Pancreas (tissue), 10 donors: ENCODE measurements at regions not wholly inside any gene's neighbourhood (a gene's known extent, or its start where the extent isn't known, plus 50 kb on each side); places are given as distances from the start of the nearest gene placed in this dataset.

ENCODE experiments used
- ATAC-seq, 4 donors: fragments of 200-7000 bp; cut with Tn5 transposase; one replicate each; pipeline versions ENCODE4 v1.8.0 to v1.9.1; 2020; ENCODE audit warnings: mild to moderate bottlenecking in 4 of 4, moderate library complexity in 4 of 4
- DNase-seq, 6 donors: peaks; one replicate each; pipeline ENCODE4 v3.0.0-alpha.2; 2020
- FAIRE-seq: peaks from 2 replicates; lab custom pipeline; 2012; peaks lifted over from hg19 to GRCh38; lab: Jason Lieb, UNC
- H3K27ac ChIP-seq, 4 donors: fragments of 200-600 bp; sonication (generic); 1 replicate in 3 of 4; 2 replicates in 1 of 4; pipeline versions ENCODE4 v1.5.0 to v1.8.0; 2020
- H3K27me3 ChIP-seq, 4 donors: fragments of 200-600 bp; one replicate each; pipeline ENCODE4 v1.8.0; 2021
- H3K36me3 ChIP-seq, 3 donors: fragments of 200-600 bp; sonication (generic) in 1 of 3; one replicate each; pipeline versions ENCODE4 v1.5.0 to v1.8.0; 2020 to 2021
- H3K4me1 ChIP-seq, 3 donors: fragments of 200-600 bp; one replicate each; pipeline ENCODE4 v1.8.0; 2021
- H3K4me3 ChIP-seq, 4 donors: fragments of 200-600 bp; sonication (generic) in 2 of 4; one replicate each; pipeline versions ENCODE4 v1.5.0 to v1.8.0; 2020 to 2021
- H3K9me3 ChIP-seq, 4 donors: fragments of 200-600 bp; one replicate each; pipeline ENCODE4 v1.8.0; 2021
- CTCF ChIP-seq, 4 donors: fragments of 200-600 bp; sonication (generic) in 3 of 4; IDR thresholded peaks; one replicate each; pipeline versions ENCODE4 v1.5.0 to v1.8.0; 2021; ENCODE audit warnings: antibody characterized with exemption in 4 of 4
- WGBS, 2 donors: extraction: QIAGEN DNeasy Blood & Tissue Kit; methylation state at CpG; one replicate each; pipeline ENCODE4 v1.1.7; 2013; 5-methylcytosine and 5-hydroxymethylcytosine counted together
- intact Hi-C, 3 donors: fragments of 100-400 bp; cut with DNase I; formaldehyde crosslinking; loops; one replicate each; pipeline versions ENCODE4 v1.11.1 to v1.14.2; 2022
- donor health status: healthy with polysubstance abuse.
- donor health status: DM: no; HTN: no; CAD: no; lungs with moderate emphysema.
- donor health status: DM: no; HTN: no; CAD: no.
- donor health status: control.
- donor health status: control.
- donor health status: Bipolar disorder and iron deficiency.
- donor health status: DM: yes; HTN: yes; CAD: no.
- donor health status: DM: no; HTN: no; CAD: no.
- donor health status: DM: no; HTN: no; CAD: no.
- donor health status: DM: yes; HTN: yes; CAD: no.

- Histone ChIP-seq H3K27ac (no peak overlapping the region), H3K9me3 (no peaks in the 10 kb centered on the region), H3K4me1 (no peaks in the 10 kb centered on the region), H3K36me3 (no peaks in the 10 kb centered on the region), H3K27me3 (peaks cover 0 to 8% (median 0%) of the 10 kb centered on the region in 4 donors), H3K4me3 (no peak overlapping the region)
- DNase-seq (no peak), ATAC-seq (no peak), FAIRE-seq (no peak)
- intact Hi-C loops: no loop called here
- 70 to 74% methylated on average over 2 of the region's 2 CpGs for WGBS, 2 donors
- TF ChIP-seq CTCF (IDR thresholded peaks at IDR 0.05): no peak
Measured at GRCh38 chrX:115399306-115399705, 109.8 kb downstream of the LUZP4 start.

- ATAC-seq (no peak), FAIRE-seq (no peak), DNase-seq (no peak)
- no peak for TF ChIP-seq CTCF (IDR thresholded peaks at IDR 0.05)
- H3K4me3 ChIP-seq: no peak overlapping the region
- 72 to 85% methylated on average over 3 of the region's 3 CpGs for WGBS, 2 donors
- peaks cover 0 to 8% (median 0%) of the 10 kb centered on the region in 4 donors for H3K27me3 ChIP-seq
- H3K4me1 ChIP-seq: no peaks in the 10 kb centered on the region
- H3K9me3 ChIP-seq: no peaks in the 10 kb centered on the region
- intact Hi-C loops: no loop called here
- H3K27ac ChIP-seq: no peak overlapping the region
- no peaks in the 10 kb centered on the region for H3K36me3 ChIP-seq
Measured at GRCh38 chrX:115400960-115401359, 111.4 kb downstream of the LUZP4 start.

GRCh38 chrX:115402299-115402698 is 112.8 kb downstream of the LUZP4 start:
- FAIRE-seq (no peak), DNase-seq (no peak), ATAC-seq (no peak)
- H3K27me3 ChIP-seq: peaks cover 0 to 5% (median 0%) of the 10 kb centered on the region in 4 donors
- intact Hi-C loops: no loop called here
- H3K36me3 ChIP-seq: no peaks in the 10 kb centered on the region
- WGBS, 2 donors: 56 to 65% methylated on average over 2 of the region's 2 CpGs
- H3K9me3 ChIP-seq: no peaks in the 10 kb centered on the region
- TF ChIP-seq CTCF (IDR thresholded peaks at IDR 0.05): no peak
- H3K4me3 ChIP-seq: no peak overlapping the region
- no peaks in the 10 kb centered on the region for H3K4me1 ChIP-seq
- H3K27ac ChIP-seq: no peak overlapping the region

GRCh38 chrX:115408771-115409400 is 119.4 kb downstream of the LUZP4 start:
- no peak for TF ChIP-seq CTCF (IDR thresholded peaks at IDR 0.05)
- DNase-seq: no peak
- no peak for FAIRE-seq
- Histone ChIP-seq H3K27ac (no peak overlapping the region), H3K4me1 (no peaks in the 10 kb centered on the region), H3K27me3 (no peaks in the 10 kb centered on the region), H3K9me3 (no peaks in the 10 kb centered on the region), H3K36me3 (no peaks in the 10 kb centered on the region), H3K4me3 (no peak overlapping the region)
- WGBS, 2 donors: 35 to 60% methylated on average over 2 of the region's 2 CpGs
- intact Hi-C loops: no loop called here
- ATAC-seq: peak in 1 of 4 donors; percentile 24

GRCh38 chrX:115409551-115409950 is 120.0 kb downstream of the LUZP4 start:
- H3K4me3 ChIP-seq: no peak overlapping the region
- WGBS, 2 donors: 25 to 26% methylated on average over 1 of the region's 1 CpG
- H3K4me1 ChIP-seq: no peaks in the 10 kb centered on the region
- H3K9me3 ChIP-seq: no peaks in the 10 kb centered on the region
- FAIRE-seq (peak; percentile 60), DNase-seq (no peak), ATAC-seq (no peak)
- H3K27ac ChIP-seq: no peak overlapping the region
- intact Hi-C loops: no loop called here
- H3K36me3 ChIP-seq: no peaks in the 10 kb centered on the region
- H3K27me3 ChIP-seq: no peaks in the 10 kb centered on the region
- no peak for TF ChIP-seq CTCF (IDR thresholded peaks at IDR 0.05)
